Medulla oblongata (tissue), 1 donor: ENCODE measurements at regions not wholly inside any gene's neighbourhood (a gene's known extent, or its start where the extent isn't known, plus 50 kb on each side); places are given as distances from the start of the nearest gene placed in this dataset.

ENCODE experiments used
- DNase-seq: peaks from one replicate; pipeline ENCODE4 v3.0.0-alpha.2; 2015; ENCODE audit errors: extremely low spot score

DNA sequence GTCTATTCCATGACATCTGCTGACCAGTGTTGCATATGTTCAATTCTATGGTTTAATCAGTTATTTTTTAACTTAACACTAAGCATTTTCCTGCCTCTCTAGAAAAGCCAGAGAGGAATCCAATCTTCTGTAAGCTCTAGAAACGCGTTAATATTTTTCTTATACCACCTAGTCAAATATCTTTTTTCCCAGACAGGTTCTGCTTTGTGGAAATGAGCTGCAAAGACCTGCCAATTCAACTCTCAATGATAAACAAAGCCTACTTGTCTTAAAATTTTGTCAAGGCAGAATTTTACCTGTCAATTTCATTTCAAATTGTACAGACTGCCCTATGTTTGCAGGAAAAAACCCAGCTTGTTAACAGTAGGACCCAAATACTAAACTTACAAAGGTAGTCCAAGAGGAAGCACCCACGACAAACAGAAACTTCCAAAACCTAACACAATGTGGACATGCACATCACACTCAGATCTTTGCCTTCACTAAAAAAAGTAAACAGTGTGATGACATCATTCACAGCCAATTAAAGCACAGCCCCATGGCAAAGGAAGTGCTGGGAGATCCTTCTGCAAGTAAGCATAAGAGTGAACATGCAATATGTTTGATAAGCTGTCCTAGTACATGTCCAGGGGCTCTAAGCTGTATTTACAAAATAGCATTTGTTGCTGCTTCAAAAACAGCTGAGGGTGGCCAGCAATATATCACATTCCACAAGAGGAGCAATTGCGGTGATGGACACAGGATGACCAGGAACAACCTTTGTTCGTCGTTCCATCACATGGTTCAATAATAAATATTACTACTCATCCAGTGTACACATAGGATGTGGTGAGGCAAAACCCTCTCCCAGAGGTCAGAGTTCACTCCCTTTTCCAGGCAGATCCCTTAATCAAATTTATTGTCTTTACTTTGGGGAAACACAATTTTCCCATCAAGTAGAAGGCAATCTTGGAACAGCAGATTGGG, 139.4 kb upstream of the TSC22D2 start:
- no peak for DNase-seq

DNA sequence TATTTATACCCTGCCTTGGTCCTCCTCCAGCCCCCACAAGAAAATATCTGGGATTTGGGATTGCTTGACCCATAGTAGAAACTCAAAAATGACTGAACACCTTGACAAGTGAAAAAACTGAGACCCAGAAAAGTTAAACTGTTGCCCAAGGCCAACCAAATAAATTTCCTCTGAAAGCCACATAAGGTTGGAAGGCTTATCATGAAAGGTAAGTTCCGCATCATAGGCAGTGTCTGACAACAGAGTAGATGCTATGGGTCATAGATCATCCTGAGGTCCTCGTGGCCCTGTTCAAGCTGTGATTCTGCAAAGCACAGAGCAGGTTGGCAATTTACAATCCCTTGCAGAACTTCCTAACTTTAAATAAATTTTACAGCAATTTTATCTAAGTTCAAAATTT, 140.8 kb upstream of the TSC22D2 start:
- no peak for DNase-seq

- DNase-seq: no peak
Measured at GRCh38 chr3:150265305-150265704, 142.8 kb upstream of the TSC22D2 start.

GRCh38 chr3:150264561-150265279, 143.4 kb upstream of the TSC22D2 start:
- no peak for DNase-seq

GRCh38 chr3:150261958-150262357, 146.1 kb upstream of the TSC22D2 start:
- DNase-seq: no peak

DNA sequence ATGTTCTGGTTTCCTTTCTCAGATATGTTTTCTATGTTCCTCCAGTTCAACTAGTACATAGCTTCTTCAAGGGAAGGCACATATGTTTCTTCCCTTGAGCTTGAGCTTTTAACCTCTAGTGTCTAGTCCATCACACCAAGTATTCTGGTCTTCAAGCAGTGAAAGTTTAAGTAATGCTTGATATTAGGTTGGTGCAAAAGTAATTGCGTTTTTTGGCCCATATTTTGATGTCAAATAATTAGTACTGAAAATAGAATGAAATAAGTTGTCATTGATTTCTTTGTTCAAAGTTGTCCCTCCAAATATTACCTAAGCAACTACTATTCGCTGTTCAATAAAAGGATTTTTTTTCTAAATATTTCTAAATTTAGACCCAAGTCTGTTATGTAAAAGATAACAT, 146.7 kb upstream of the TSC22D2 start:
- DNase-seq: no peak

DNA sequence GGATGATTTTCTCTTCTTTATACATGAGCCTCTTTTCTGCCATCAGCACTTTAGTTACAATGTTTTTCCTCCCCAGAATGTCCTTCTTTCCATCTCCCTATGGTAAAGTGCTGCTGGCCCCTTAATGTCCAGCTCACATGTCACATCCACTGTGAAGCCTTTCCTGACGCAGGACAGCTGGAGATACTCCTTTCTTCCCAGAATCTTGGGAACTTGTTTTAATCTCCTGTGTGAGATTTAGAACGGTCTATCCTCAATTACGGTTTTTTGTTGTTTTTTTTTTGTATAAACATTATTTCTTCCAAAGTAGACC, 147.7 kb upstream of the TSC22D2 start:
- no peak for DNase-seq

GRCh38 chr3:150259526-150260397, 148.3 kb upstream of the TSC22D2 start:
- DNase-seq: no peak

DNA sequence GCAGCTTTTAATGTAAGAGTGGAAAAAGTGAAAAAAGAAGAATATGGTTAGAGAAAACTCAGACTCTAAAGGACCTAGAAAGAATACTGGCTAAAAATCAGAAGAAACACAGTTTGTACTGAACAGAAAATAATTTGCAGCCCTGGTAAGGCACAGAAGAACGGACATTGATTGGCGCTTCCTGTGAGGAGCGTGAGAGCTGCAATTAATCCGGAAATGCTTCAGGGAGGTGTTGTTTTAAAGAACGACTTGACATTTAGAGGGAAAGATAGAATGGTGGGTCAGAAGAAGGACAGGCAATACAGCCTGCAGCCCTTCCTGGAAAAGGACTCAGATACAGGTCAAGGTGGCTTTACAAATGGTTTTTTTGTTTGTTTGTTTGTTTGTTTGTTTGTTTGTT, 151.3 kb upstream of the TSC22D2 start:
- DNase-seq: no peak

GRCh38 chr3:150256318-150256717, 151.8 kb upstream of the TSC22D2 start:
- DNase-seq: no peak

DNA sequence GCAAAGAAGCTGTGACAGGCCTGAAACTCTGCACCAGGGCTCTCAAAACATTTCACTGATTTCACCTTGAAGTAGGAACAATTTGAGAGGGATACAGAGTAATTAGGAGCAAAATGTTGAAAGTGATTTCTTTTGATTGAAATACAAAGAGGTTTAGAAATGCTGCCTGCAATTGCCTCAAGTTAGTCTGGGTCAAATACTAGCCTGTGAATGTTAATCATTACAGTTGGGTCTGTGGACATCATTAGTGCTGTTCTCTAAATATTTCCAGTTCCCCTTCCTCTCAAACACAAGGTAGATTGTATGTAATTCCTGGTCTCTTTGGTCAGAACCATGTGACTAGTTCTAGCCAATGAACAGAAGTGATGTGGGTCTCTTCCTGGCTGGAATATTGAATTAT, 152.3 kb upstream of the TSC22D2 start:
- no peak for DNase-seq

GRCh38 chr3:150255413-150255812, 152.7 kb upstream of the TSC22D2 start:
- peak; percentile 77 for DNase-seq

DNA sequence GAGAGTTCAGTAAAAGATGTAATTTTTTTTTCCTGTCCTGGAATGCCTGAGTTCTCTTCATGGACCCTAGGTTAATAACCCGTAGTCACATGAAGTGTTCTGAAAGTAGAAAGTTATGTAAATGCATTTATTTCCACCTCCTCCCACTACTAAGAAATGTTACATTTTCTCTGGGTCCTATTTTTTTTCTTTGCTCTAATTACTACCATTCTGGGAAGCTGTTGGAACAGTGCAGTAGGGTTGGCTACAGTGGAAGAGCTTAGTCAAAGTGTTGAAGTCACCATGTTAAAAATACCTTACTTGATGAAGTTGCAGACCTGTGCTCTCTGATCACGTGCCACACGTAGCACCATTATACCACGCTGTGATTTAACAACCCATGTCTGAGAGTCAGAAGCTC, 153.8 kb upstream of the TSC22D2 start:
- no peak for DNase-seq

GRCh38 chr3:150253622-150254021, 154.5 kb upstream of the TSC22D2 start:
- DNase-seq: peak; percentile 54

DNA sequence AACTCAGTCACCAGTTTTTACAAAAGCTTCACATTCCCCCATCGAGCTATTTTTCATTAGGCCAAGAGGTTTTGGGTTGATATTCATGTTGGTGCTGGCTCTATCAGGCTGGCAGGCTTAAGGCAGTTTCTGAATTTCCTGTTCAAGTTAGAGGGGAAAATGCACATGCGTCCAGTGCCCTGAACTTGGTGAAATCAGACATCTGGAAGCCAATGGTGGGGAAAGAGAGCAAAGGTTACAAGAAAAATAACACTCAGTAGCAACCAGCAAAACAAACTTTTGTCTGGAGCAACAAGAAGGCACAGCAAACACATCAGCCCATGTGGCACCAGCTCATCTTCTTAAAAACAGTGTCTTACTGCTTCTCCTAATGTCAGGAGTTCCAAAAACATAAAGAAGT, 155.6 kb upstream of the TSC22D2 start:
- DNase-seq: no peak

- DNase-seq: no peak
Measured at GRCh38 chr3:150251187-150252062, 156.7 kb upstream of the TSC22D2 start.

GRCh38 chr3:150249779-150250470, 158.2 kb upstream of the TSC22D2 start:
- DNase-seq: no peak

DNA sequence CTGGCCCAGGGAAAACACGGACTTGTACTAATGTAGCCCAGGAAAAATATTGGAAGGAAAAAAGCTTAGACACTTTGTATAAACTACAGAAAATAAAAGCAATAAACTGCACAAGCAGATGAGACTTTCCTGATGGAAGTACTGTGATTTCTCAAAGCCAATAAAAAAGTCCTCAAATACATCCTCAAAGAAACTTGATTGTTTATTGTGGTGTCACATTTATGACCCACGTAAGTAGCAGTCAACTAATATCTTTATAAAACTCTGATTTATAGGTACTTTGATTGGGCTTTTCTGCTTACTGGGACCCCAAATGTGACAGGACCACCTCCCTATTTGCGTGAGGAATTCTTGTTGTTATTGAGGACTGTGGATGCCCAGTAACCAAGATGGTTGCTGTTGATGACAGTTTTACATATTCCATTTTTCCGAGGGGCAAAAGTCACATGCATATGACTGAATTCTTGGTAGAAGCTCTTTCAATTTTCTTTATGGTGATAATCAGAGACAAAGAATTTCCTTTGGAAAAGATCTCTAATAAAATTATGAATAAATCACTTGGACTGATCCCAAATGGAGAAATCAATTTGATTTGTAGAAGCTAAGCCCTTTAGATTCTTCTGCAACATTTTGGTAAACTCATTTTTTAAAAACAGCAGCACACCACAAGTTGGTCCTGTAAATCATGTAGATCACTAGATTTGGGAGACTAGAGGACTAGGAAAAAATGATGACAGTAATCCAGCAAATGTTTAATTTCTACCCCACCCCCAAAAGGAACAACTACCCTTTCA, 159.0 kb upstream of the TSC22D2 start:
- no peak for DNase-seq

GRCh38 chr3:150248116-150248887, 159.8 kb upstream of the TSC22D2 start:
- DNase-seq: no peak
